ENCODE measurements at regions not wholly inside any gene's neighbourhood (a gene's known extent, or its start where the extent isn't known, plus 50 kb on each side); places are given as distances from the start of the nearest gene placed in this dataset.

DNA sequence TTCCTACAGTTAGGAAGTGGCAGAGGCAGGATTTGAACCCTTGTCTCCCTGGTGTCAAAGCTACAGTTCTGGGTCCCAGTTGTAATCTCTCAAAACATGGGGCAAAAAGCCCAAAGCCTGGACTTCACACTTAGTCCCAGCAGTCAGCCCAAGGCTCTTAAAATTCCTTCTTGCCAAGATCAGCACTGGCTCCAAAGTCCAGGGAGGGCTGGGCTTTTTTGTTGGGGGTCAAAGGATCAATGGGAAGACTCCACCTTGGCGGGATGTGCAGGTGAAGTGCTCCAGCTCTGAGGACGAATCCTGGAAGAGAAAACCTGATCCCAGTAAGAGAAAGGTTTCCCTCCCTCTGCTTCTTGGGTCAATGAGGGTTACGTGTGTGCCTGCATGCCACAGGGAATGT lies 195.5 kb downstream of the HAPSTR1 start:
- no peak for TF ChIP-seq NFIC (IDR thresholded peaks at IDR 0.05)
- no peak for TF ChIP-seq TEAD4 (IDR thresholded peaks at IDR 0.05)
- TF ChIP-seq EP300 (IDR thresholded peaks at IDR 0.05; ENCODE audit: borderline replicate concordance): no peak
- no peak for TF ChIP-seq YY1 (IDR thresholded peaks at IDR 0.05; ENCODE audit: low read depth)
- TF ChIP-seq RAD21 (IDR thresholded peaks at IDR 0.05; ENCODE audit: low read depth): no peak
- no peak for TF ChIP-seq CEBPB (IDR thresholded peaks at IDR 0.05)
- TF ChIP-seq ZBTB7A (IDR thresholded peaks at IDR 0.05; ENCODE audit: low read depth): no peak
- no peak for TF ChIP-seq CREB1 (IDR thresholded peaks at IDR 0.05; ENCODE audit: low read depth)
- TF ChIP-seq, protein P1, sequence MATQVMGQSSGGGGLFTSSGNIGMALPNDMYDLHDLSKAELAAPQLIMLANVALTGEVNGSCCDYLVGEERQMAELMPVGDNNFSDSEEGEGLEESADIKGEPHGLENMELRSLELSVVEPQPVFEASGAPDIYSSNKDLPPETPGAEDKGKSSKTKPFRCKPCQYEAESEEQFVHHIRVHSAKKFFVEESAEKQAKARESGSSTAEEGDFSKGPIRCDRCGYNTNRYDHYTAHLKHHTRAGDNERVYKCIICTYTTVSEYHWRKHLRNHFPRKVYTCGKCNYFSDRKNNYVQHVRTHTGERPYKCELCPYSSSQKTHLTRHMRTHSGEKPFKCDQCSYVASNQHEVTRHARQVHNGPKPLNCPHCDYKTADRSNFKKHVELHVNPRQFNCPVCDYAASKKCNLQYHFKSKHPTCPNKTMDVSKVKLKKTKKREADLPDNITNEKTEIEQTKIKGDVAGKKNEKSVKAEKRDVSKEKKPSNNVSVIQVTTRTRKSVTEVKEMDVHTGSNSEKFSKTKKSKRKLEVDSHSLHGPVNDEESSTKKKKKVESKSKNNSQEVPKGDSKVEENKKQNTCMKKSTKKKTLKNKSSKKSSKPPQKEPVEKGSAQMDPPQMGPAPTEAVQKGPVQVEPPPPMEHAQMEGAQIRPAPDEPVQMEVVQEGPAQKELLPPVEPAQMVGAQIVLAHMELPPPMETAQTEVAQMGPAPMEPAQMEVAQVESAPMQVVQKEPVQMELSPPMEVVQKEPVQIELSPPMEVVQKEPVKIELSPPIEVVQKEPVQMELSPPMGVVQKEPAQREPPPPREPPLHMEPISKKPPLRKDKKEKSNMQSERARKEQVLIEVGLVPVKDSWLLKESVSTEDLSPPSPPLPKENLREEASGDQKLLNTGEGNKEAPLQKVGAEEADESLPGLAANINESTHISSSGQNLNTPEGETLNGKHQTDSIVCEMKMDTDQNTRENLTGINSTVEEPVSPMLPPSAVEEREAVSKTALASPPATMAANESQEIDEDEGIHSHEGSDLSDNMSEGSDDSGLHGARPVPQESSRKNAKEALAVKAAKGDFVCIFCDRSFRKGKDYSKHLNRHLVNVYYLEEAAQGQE (IDR thresholded peaks at IDR 0.05; ENCODE audit: low read depth): no peak
- TF ChIP-seq, protein P2, sequence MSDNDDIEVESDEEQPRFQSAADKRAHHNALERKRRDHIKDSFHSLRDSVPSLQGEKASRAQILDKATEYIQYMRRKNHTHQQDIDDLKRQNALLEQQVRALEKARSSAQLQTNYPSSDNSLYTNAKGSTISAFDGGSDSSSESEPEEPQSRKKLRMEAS (IDR thresholded peaks at IDR 0.05): no peak
- TF ChIP-seq, protein P3, sequence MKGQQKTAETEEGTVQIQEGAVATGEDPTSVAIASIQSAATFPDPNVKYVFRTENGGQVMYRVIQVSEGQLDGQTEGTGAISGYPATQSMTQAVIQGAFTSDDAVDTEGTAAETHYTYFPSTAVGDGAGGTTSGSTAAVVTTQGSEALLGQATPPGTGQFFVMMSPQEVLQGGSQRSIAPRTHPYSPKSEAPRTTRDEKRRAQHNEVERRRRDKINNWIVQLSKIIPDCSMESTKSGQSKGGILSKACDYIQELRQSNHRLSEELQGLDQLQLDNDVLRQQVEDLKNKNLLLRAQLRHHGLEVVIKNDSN (IDR thresholded peaks at IDR 0.05): no peak
- TF ChIP-seq EGR1 (IDR thresholded peaks at IDR 0.05): no peak

Data from Ishikawa (cell line).